ENCODE measurements at regions not wholly inside any gene's neighbourhood (a gene's known extent, or its start where the extent isn't known, plus 50 kb on each side); places are given as distances from the start of the nearest gene placed in this dataset.

DNA sequence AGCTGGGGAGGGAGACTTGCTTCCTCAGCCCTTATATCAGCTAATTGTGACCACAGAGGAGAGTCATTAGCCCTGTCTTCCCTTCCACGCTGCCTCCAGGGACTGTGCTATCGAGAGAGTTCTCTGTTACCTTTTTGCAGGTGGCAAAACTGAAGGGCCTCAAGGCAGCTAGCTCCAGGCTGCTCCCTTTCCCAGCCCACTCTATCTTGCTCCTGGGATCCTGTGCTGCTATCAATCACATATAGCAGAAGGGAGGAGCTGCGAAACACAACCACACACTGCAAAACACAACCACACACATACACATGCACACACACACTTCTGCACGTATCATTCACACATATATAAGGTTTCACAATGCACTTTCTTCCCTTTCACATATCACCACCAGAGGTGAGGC, 205.3 kb upstream of the MTNR1B start:
- no peak overlapping the region for H3K9ac ChIP-seq
- 36 to 46% methylated on average over 4 of the region's 4 CpGs for WGBS, 2 experiments (ENCODE audit: low coverage in 1 of 2, low lambda C conversion rate in 2 of 2, missing lambda C conversion rate in 2 of 2)

DNA sequence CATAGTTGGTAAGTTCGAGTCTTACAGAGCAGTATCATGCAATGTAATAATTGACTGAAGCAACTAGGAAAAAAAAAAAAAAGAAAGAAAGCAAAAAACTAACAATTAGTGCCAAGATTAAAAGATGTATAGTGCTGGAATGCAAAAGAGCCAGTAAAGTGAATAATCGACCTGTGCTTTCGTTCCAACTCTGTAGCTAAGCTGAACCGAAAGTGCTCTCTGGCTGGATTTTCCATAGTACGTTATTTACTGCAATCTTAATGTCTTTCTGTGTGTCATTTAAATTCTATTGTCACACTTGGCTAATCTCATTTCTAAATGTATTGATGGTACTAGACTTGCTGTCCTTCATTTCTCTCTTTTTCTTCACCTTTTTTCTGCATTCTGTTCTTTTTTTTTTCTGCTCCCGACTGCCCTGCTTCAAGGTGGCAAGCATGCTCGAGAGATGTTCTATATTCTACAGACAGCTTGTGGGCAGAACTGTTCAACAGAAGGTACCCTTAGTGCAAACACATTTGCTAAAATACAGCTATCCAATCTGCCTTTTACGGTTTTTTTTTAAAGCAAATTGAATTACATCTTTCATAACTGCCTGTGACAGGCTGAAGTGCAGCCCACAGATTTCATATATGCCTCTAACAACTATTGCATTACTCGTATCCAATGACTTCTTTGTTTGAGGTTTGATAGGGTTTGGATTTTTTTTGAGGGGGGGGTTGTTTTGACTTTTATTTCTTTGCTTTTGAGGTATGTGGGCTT, 204.2 kb upstream of the MTNR1B start:
- Histone ChIP-seq H3K79me2 (ENCODE audit: insufficient read depth) (no peaks in the 10 kb centered on the region), H3K27ac (no peak overlapping the region), H3K36me3 (ENCODE audit: low read depth) (no peaks in the 10 kb centered on the region), H3K9me3 (ENCODE audit: low read depth) (no peaks in the 10 kb centered on the region), H3K4me1 (ENCODE audit: insufficient read depth) (no peaks in the 10 kb centered on the region), H3F3A (ENCODE audit: insufficient read depth) (no peaks in the 10 kb centered on the region), H4K20me1 (ENCODE audit: insufficient read depth) (no peaks in the 10 kb centered on the region), H3K4me3 (no peak overlapping the region), H3K9ac (no peak overlapping the region), H3K27me3 (replicated peaks; ENCODE audit: insufficient read depth) (no peaks in the 10 kb centered on the region; the same call in 1 of the 2 replicates), H2AFZ (no peak overlapping the region), H3K9me2 (ENCODE audit: insufficient read depth) (no peaks in the 10 kb centered on the region), H3K4me2 (ENCODE audit: unreplicated experiment) (no peak overlapping the region)
- TF ChIP-seq EZH2 (IDR thresholded peaks at IDR 0.05; ENCODE audit: insufficient read depth, poor library complexity, severe bottlenecking), result no peak
- no peak for TF ChIP-seq EZH2phosphoT487 (IDR thresholded peaks at IDR 0.05; ENCODE audit: insufficient read depth, low read depth)
- DNase-seq, result no peak
- in situ Hi-C loops (cut with MboI), result no loop called here
- WGBS, 2 experiments (ENCODE audit: low coverage in 1 of 2, low lambda C conversion rate in 2 of 2, missing lambda C conversion rate in 2 of 2), result 31 to 34% methylated on average over 9 of the region's 9 CpGs

More for the DNA sequence above, 205.3 kb upstream of the MTNR1B start:
- H3K9me3 ChIP-seq (ENCODE audit: low read depth), result no peaks in the 10 kb centered on the region
- in situ Hi-C loops (cut with MboI), result no loop called here
- no peaks in the 10 kb centered on the region for H3K9me2 ChIP-seq (ENCODE audit: insufficient read depth)
- no peak overlapping the region for H2AFZ ChIP-seq
- H3K27ac ChIP-seq, result no peak overlapping the region
- no peaks in the 10 kb centered on the region for H3K79me2 ChIP-seq (ENCODE audit: insufficient read depth)
- no peaks in the 10 kb centered on the region; the same call in 1 of the 2 replicates for H3K27me3 ChIP-seq (replicated peaks; ENCODE audit: insufficient read depth)
- H3K36me3 ChIP-seq (ENCODE audit: low read depth), result no peaks in the 10 kb centered on the region
- no peaks in the 10 kb centered on the region for H3K4me1 ChIP-seq (ENCODE audit: insufficient read depth)
- H4K20me1 ChIP-seq (ENCODE audit: insufficient read depth), result no peaks in the 10 kb centered on the region
- H3F3A ChIP-seq (ENCODE audit: insufficient read depth), result no peaks in the 10 kb centered on the region
- H3K4me2 ChIP-seq (ENCODE audit: unreplicated experiment), result no peak overlapping the region
- no peak overlapping the region for H3K4me3 ChIP-seq
- TF ChIP-seq EZH2 (IDR thresholded peaks at IDR 0.05; ENCODE audit: insufficient read depth, poor library complexity, severe bottlenecking), result no peak
- TF ChIP-seq EZH2phosphoT487 (IDR thresholded peaks at IDR 0.05; ENCODE audit: insufficient read depth, low read depth), result no peak
- no peak for DNase-seq

DNA sequence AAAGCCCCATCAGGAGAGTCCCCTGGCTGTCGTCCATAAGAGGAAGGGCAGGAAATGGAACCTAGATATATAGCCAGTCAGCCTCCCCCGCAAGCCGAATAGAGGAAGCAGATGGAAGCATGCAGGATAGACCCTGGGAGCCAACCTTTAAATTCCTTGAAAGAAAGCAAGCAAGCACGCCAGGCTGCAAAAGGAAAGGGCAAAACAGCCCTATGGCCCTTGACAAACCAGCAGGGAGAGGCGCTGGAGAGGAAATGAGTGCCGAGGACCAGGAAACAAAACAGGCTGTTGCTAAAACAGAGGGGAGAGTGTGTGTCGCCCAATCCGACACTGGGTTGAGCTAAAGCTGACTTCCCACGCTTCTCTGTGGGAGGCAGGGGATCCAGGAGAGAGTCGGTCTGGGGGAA, 203.5 kb upstream of the MTNR1B start:
- peak; percentile 12 for DNase-seq
- no peaks in the 10 kb centered on the region for H3K9me3 ChIP-seq (ENCODE audit: low read depth)
- H3F3A ChIP-seq (ENCODE audit: insufficient read depth), result no peaks in the 10 kb centered on the region
- no peak for TF ChIP-seq EZH2 (IDR thresholded peaks at IDR 0.05; ENCODE audit: insufficient read depth, poor library complexity, severe bottlenecking)
- no peak for TF ChIP-seq EZH2phosphoT487 (IDR thresholded peaks at IDR 0.05; ENCODE audit: insufficient read depth, low read depth)
- H2AFZ ChIP-seq, result no peak overlapping the region; the same call in 1 of the 2 replicates
- no peaks in the 10 kb centered on the region for H3K9me2 ChIP-seq (ENCODE audit: insufficient read depth)
- H3K4me1 ChIP-seq (ENCODE audit: insufficient read depth), result no peaks in the 10 kb centered on the region
- H3K4me3 ChIP-seq, result peak overlapping the region; percentile 36; the same call in 1 of the 2 replicates
- H3K36me3 ChIP-seq (ENCODE audit: low read depth), result no peaks in the 10 kb centered on the region
- no peaks in the 10 kb centered on the region; the same call in 1 of the 2 replicates for H3K27me3 ChIP-seq (replicated peaks; ENCODE audit: insufficient read depth)
- in situ Hi-C loops (cut with MboI), result no loop called here
- no peak overlapping the region for H3K27ac ChIP-seq
- H3K9ac ChIP-seq, result no peak overlapping the region
- no peak overlapping the region for H3K4me2 ChIP-seq (ENCODE audit: unreplicated experiment)
- no peaks in the 10 kb centered on the region for H3K79me2 ChIP-seq (ENCODE audit: insufficient read depth)
- 14 to 22% methylated on average over 10 of the region's 10 CpGs for WGBS, 2 experiments (ENCODE audit: low coverage in 1 of 2, low lambda C conversion rate in 2 of 2, missing lambda C conversion rate in 2 of 2)
- no peaks in the 10 kb centered on the region for H4K20me1 ChIP-seq (ENCODE audit: insufficient read depth)

DNA sequence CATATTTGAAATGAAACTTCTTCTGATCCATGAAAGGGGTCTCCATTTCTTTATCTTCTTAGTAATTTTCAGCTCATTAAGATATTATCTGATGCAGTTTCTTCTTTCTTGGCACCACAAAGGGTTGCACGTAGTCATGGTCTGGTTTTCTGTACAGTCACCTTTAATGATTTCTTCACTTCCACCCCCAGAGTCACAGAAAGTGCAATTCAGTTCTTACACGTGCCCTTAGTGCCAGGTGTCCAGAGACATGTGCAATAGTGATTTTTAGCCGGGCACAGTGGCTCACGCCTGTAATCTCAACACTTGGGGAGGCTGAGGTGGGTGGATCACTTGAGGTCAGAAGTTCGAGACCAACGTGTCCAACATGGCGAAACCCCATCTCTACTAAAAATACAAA, 202.8 kb upstream of the MTNR1B start:
- DNase-seq, result peak; percentile 17
- no peaks in the 10 kb centered on the region for H4K20me1 ChIP-seq (ENCODE audit: insufficient read depth)
- H3F3A ChIP-seq (ENCODE audit: insufficient read depth), result no peaks in the 10 kb centered on the region
- in situ Hi-C loops (cut with MboI), result no loop called here
- no peaks in the 10 kb centered on the region for H3K4me1 ChIP-seq (ENCODE audit: insufficient read depth)
- H3K9ac ChIP-seq, result no peak overlapping the region
- H3K4me2 ChIP-seq (ENCODE audit: unreplicated experiment), result no peak overlapping the region
- TF ChIP-seq EZH2phosphoT487 (IDR thresholded peaks at IDR 0.05; ENCODE audit: insufficient read depth, low read depth) (no peak), EZH2 (IDR thresholded peaks at IDR 0.05; ENCODE audit: insufficient read depth, poor library complexity, severe bottlenecking) (no peak)
- no peaks in the 10 kb centered on the region for H3K9me2 ChIP-seq (ENCODE audit: insufficient read depth)
- H2AFZ ChIP-seq, result no peak overlapping the region; the same call in 1 of the 2 replicates
- no peak overlapping the region for H3K27ac ChIP-seq
- H3K79me2 ChIP-seq (ENCODE audit: insufficient read depth), result no peaks in the 10 kb centered on the region
- 47 to 58% methylated on average over 7 of the region's 7 CpGs for WGBS, 2 experiments (ENCODE audit: low coverage in 1 of 2, low lambda C conversion rate in 2 of 2, missing lambda C conversion rate in 2 of 2)
- no peak overlapping the region for H3K4me3 ChIP-seq
- H3K36me3 ChIP-seq (ENCODE audit: low read depth), result no peaks in the 10 kb centered on the region
- no peaks in the 10 kb centered on the region; the same call in 1 of the 2 replicates for H3K27me3 ChIP-seq (replicated peaks; ENCODE audit: insufficient read depth)
- H3K9me3 ChIP-seq (ENCODE audit: low read depth), result no peaks in the 10 kb centered on the region

Measured in GM23248 (cell line).